Osteocyte (in vitro differentiated cells): ENCODE measurements at regions not wholly inside any gene's neighbourhood (a gene's known extent, or its start where the extent isn't known, plus 50 kb on each side); places are given as distances from the start of the nearest gene placed in this dataset.

ENCODE experiments used
- DNase-seq: peaks from one replicate; pipeline ENCODE4 v3.0.0; 2021; ENCODE audit warnings: mixed read lengths; ENCODE audit not compliant: unreplicated experiment; ENCODE audit errors: extremely low spot score
- H3K27ac Mint-ChIP-seq: one replicate; pipeline ENCODE4 v1.8.0; 2021; ENCODE audit warnings: mild to moderate bottlenecking, mixed read lengths; ENCODE audit not compliant: unreplicated experiment
- H3K27me3 Mint-ChIP-seq: one replicate; pipeline ENCODE4 v1.8.0; 2021; ENCODE audit warnings: mixed read lengths; ENCODE audit not compliant: unreplicated experiment
- H3K36me3 Mint-ChIP-seq: one replicate; pipeline ENCODE4 v1.8.0; 2021; ENCODE audit warnings: mixed read lengths; ENCODE audit not compliant: unreplicated experiment
- H3K4me1 Mint-ChIP-seq: one replicate; pipeline ENCODE4 v1.8.0; 2021; ENCODE audit warnings: mixed read lengths; ENCODE audit not compliant: unreplicated experiment
- H3K4me3 Mint-ChIP-seq: one replicate; pipeline ENCODE4 v1.8.0; 2021; ENCODE audit warnings: mild to moderate bottlenecking, moderate library complexity, mixed read lengths; ENCODE audit not compliant: unreplicated experiment
- H3K9me3 Mint-ChIP-seq: one replicate; pipeline ENCODE4 v1.8.0; 2021; ENCODE audit warnings: mixed read lengths; ENCODE audit not compliant: unreplicated experiment
- TF ChIP-seq, protein P1 (sequence below): fragments of 200-600 bp; sonication (generic); IDR thresholded peaks from 2 replicates; pipeline ENCODE4 v1.5.0; 2021; ENCODE audit warnings: antibody characterized with exemption, mild to moderate bottlenecking, moderate library complexity

- H3K36me3 Mint-ChIP-seq, result no peaks in the 10 kb centered on the region
- H3K9me3 Mint-ChIP-seq, result peaks cover 10% of the 10 kb centered on the region
- H3K27ac Mint-ChIP-seq, result no peak overlapping the region
- no peaks in the 10 kb centered on the region for H3K4me1 Mint-ChIP-seq
- no peak for DNase-seq
- H3K27me3 Mint-ChIP-seq, result no peaks in the 10 kb centered on the region
- no peak overlapping the region for H3K4me3 Mint-ChIP-seq
- TF ChIP-seq, protein P1, sequence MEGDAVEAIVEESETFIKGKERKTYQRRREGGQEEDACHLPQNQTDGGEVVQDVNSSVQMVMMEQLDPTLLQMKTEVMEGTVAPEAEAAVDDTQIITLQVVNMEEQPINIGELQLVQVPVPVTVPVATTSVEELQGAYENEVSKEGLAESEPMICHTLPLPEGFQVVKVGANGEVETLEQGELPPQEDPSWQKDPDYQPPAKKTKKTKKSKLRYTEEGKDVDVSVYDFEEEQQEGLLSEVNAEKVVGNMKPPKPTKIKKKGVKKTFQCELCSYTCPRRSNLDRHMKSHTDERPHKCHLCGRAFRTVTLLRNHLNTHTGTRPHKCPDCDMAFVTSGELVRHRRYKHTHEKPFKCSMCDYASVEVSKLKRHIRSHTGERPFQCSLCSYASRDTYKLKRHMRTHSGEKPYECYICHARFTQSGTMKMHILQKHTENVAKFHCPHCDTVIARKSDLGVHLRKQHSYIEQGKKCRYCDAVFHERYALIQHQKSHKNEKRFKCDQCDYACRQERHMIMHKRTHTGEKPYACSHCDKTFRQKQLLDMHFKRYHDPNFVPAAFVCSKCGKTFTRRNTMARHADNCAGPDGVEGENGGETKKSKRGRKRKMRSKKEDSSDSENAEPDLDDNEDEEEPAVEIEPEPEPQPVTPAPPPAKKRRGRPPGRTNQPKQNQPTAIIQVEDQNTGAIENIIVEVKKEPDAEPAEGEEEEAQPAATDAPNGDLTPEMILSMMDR, result no peak
Observed at GRCh38 chr15:46567968-46568367, 933.1 kb downstream of the SQOR start.

- H3K4me1 Mint-ChIP-seq, result no peaks in the 10 kb centered on the region
- DNase-seq, result no peak
- no peaks in the 10 kb centered on the region for H3K27me3 Mint-ChIP-seq
- peaks cover 7% of the 10 kb centered on the region for H3K9me3 Mint-ChIP-seq
- H3K4me3 Mint-ChIP-seq, result no peak overlapping the region
- TF ChIP-seq, protein P1, result no peak
- H3K36me3 Mint-ChIP-seq, result no peaks in the 10 kb centered on the region
- H3K27ac Mint-ChIP-seq, result no peak overlapping the region
Observed at GRCh38 chr15:46569781-46570180, 935.0 kb downstream of the SQOR start.

DNA sequence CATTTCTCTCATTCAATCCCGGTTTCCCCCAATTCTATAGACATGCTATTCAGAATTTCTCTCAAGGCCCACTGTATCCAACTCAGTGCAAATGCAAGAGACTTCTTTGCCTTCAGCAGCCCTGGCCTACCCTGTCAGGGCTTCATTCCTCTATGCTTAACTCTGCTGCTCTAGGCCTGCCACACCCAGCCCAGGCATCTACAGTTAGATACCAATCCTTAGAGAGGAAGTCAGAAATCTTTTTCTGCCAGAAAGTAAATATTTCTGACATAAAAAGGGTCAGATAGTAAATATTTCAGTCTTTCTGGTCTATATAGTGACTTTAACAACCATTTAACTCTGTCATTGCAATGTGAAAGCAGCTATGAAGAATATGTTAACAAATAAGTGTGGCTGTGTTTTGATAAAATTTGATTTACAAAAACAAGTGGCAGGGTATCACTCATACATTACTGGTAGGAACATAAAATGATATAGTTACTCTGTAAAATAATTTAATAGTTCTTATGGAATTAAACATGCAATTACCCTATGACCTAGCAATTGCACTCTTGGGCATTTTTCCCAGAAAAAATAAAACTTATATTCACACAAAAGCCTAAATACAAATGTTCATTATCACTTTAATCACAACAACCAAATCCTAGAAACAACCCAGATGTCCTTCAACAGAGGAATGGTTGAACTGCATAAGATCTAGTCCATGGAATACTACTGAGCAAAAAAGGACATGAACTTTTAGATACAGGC, 942.0 kb downstream of the SQOR start:
- H3K36me3 Mint-ChIP-seq, result no peaks in the 10 kb centered on the region
- no peak overlapping the region for H3K27ac Mint-ChIP-seq
- DNase-seq, result no peak
- no peaks in the 10 kb centered on the region for H3K4me1 Mint-ChIP-seq
- TF ChIP-seq, protein P1, result no peak
- no peak overlapping the region for H3K4me3 Mint-ChIP-seq
- peaks cover 10% of the 10 kb centered on the region for H3K9me3 Mint-ChIP-seq
- no peaks in the 10 kb centered on the region for H3K27me3 Mint-ChIP-seq

DNA sequence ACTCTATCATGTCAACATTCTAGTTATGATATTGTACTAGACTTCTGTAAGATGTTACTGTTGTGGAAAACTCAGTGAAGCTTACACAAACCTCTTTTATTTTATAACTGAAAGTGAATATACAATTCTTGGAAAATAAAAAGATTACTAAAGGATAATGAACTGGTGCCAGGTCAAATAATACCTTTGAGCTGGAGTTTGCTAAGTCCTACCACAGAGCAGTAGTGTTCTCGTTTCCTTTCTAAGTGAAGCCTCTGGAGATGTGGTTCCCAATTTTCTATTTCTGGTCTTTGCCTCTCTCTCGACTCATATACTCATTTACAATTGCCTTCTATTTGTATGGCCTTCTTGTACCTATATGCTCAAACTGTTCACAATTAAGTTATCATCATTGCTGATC, 942.9 kb downstream of the SQOR start:
- TF ChIP-seq, protein P1, result no peak
- Mint-ChIP-seq H3K4me1 (no peaks in the 10 kb centered on the region), H3K4me3 (no peak overlapping the region), H3K36me3 (no peaks in the 10 kb centered on the region), H3K27ac (no peak overlapping the region), H3K9me3 (peaks cover 8% of the 10 kb centered on the region), H3K27me3 (no peaks in the 10 kb centered on the region)
- DNase-seq, result no peak

DNA sequence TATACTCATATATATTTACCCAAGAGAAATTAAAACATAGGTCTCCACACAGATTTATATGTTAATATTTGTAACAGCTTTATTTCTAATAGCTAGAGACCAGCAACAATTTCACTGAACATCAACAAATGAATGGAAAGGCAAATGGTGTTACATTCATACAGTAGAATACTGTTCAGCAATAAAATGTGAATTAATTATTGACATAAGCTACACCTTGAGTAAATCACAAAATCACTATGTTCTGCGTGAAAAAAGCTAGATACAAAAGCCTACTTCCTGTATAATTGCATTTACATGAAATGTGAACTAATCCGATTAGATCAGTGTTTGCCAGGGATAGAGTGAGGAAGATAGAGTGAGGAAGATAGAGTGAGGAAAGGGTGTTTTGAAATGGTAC, 945.7 kb downstream of the SQOR start:
- Mint-ChIP-seq H3K36me3 (no peaks in the 10 kb centered on the region), H3K27me3 (no peaks in the 10 kb centered on the region), H3K9me3 (peaks cover 17% of the 10 kb centered on the region), H3K27ac (no peak overlapping the region), H3K4me3 (no peak overlapping the region), H3K4me1 (no peaks in the 10 kb centered on the region)
- no peak for DNase-seq
- TF ChIP-seq, protein P1, result no peak
